SK-N-SH (cell line): ENCODE measurements at regions not wholly inside any gene's neighbourhood (a gene's known extent, or its start where the extent isn't known, plus 50 kb on each side); places are given as distances from the start of the nearest gene placed in this dataset.

Experiments used
- CTCF ChIA-PET: fragments of 300-600, 350-600 bp; formaldehyde crosslinking; extraction: SDS; loops from one replicate; lab custom pipeline; 2021; lab: Yijun Ruan, JAX
- POLR2A ChIA-PET: fragments of 350-600 bp; sonication (Branson Sonifier 250); formaldehyde crosslinking; extraction: SDS; loops from one replicate; lab custom pipeline; 2020; ENCODE audit warnings: antibody characterized with exemption, inconsistent platforms; lab: Yijun Ruan, JAX
- DNase-seq: peaks from one replicate; pipeline ENCODE4 v3.0.0; 2012
- H2AFZ ChIP-seq: fragments of 200-600 bp; sonication (generic); 2 replicates; pipeline ENCODE4 v1.8.1; 2016; ENCODE audit warnings: antibody characterized with exemption, mild to moderate bottlenecking, low read depth
- H3F3A ChIP-seq: fragments of 200-600 bp; sonication (generic); replicated peaks from 2 replicates; pipeline ENCODE3; 2016; ENCODE audit warnings: antibody characterized with exemption, mild to moderate bottlenecking; ENCODE audit not compliant: insufficient read depth
- H3K27ac ChIP-seq, 2 experiments: fragments of 200-500 bp in 1 of 2; fragments of 200-600 bp in 1 of 2; sonication (Bioruptor generic) in 1 of 2; sonication (generic), shearing (Covaris generic) in 1 of 2; 2 replicates each; pipeline versions ENCODE4 v1.5.1 to v1.6.1; 2014 to 2016; ENCODE audit warnings: low read depth in 2 of 2, inconsistent platforms in 1 of 2, low read length in 1 of 2, mild to moderate bottlenecking in 1 of 2, mixed read lengths in 1 of 2
- H3K27me3 ChIP-seq: fragments of 200-600 bp; sonication (generic), shearing (Covaris generic); 2 replicates; pipeline ENCODE4 v1.6.1; 2016; ENCODE audit warnings: mixed run types; ENCODE audit not compliant: insufficient read depth
- H3K36me3 ChIP-seq, 2 experiments: fragments of 200-500 bp in 1 of 2; fragments of 200-600 bp in 1 of 2; sonication (Bioruptor generic) in 1 of 2; sonication (generic) in 1 of 2; replicated peaks in 1 of 2; 2 replicates each; pipeline versions ENCODE3 to v1.5.1; 2014 to 2016; ENCODE audit warnings: low read length in 1 of 2, mild to moderate bottlenecking in 1 of 2; ENCODE audit not compliant: insufficient read depth in 2 of 2, control insufficient read depth in 1 of 2
- H3K4me1 ChIP-seq, 2 experiments: fragments of 200-500 bp in 1 of 2; fragments of 200-600 bp in 1 of 2; sonication (Bioruptor generic) in 1 of 2; sonication (generic), shearing (Covaris generic) in 1 of 2; 2 replicates each; pipeline versions ENCODE4 v1.5.1 to v1.6.1; 2014 to 2016; ENCODE audit warnings: low read depth in 1 of 2, low read length in 1 of 2, mixed run types in 1 of 2; ENCODE audit not compliant: insufficient read depth in 2 of 2, control insufficient read depth in 1 of 2
- H3K4me2 ChIP-seq: fragments of 200-600 bp; sonication (generic), shearing (Covaris generic); 2 replicates; pipeline ENCODE4 v1.6.1; 2017; ENCODE audit warnings: mixed run types
- H3K4me3 ChIP-seq, 2 experiments: fragments of 200-500 bp in 1 of 2; fragments of 200-600 bp in 1 of 2; sonication (Bioruptor generic) in 1 of 2; sonication (generic), shearing (Covaris generic) in 1 of 2; 2 replicates each; pipeline versions ENCODE4 v1.5.1 to v1.8.1; 2014 to 2016; ENCODE audit warnings: low read depth in 2 of 2, inconsistent platforms in 1 of 2, low read length in 1 of 2, mild to moderate bottlenecking in 1 of 2, mixed read lengths in 1 of 2, moderate library complexity in 1 of 2
- H3K79me2 ChIP-seq: fragments of 200-600 bp; sonication (generic); 2 replicates; pipeline ENCODE4 v1.8.1; 2017; ENCODE audit warnings: mild to moderate bottlenecking; ENCODE audit not compliant: insufficient read depth
- H3K9ac ChIP-seq: fragments of 200-600 bp; sonication (generic); 2 replicates; pipeline ENCODE4 v1.6.1; 2017; ENCODE audit warnings: mixed run types
- H3K9me2 ChIP-seq: fragments of 200-600 bp; sonication (generic); 2 replicates; pipeline ENCODE4 v1.6.1; 2017; ENCODE audit warnings: mixed run types
- H3K9me3 ChIP-seq: fragments of 200-600 bp; sonication (generic); 2 replicates; pipeline ENCODE4 v1.6.1; 2017; ENCODE audit warnings: mixed run types, mild to moderate bottlenecking, moderate library complexity
- H4K20me1 ChIP-seq: fragments of 200-600 bp; sonication (generic); 2 replicates; pipeline ENCODE4 v1.6.1; 2017; ENCODE audit warnings: mild to moderate bottlenecking, mixed run types; ENCODE audit not compliant: insufficient read depth
- CHD2 ChIP-seq: fragments of 150-350 bp; IDR thresholded peaks from 2 replicates; pipeline ENCODE4 v1.6.1; 2018; ENCODE audit warnings: low read length; ENCODE audit not compliant: partially characterized antibody
- CTCF ChIP-seq: fragments of 200-600 bp; sonication (generic); IDR thresholded peaks from 2 replicates; pipeline ENCODE4 v1.6.1; 2017; ENCODE audit warnings: antibody characterized with exemption, mild to moderate bottlenecking, moderate library complexity
- ELF1 ChIP-seq: IDR thresholded peaks from 2 replicates; pipeline ENCODE4 v1.4.0; 2012
- EP300 ChIP-seq, 2 experiments: IDR thresholded peaks; 2 replicates each; pipeline versions ENCODE4 v1.4.0 to v1.6.1; 2012; ENCODE audit warnings: borderline replicate concordance in 1 of 2, low read depth in 1 of 2, low read length in 1 of 2
- FOSL2 ChIP-seq: IDR thresholded peaks from 2 replicates; pipeline ENCODE4 v1.4.0; 2012; ENCODE audit warnings: low read depth, mild to moderate bottlenecking, moderate library complexity, borderline replicate concordance
- FOXJ3 ChIP-seq: sonication (generic); formaldehyde crosslinking; IDR thresholded peaks from 2 replicates; pipeline ENCODE4 v1.5.1; 2020; ENCODE audit warnings: mild to moderate bottlenecking, missing genetic modification reagents
- JUND ChIP-seq: IDR thresholded peaks from 2 replicates; pipeline ENCODE4 v1.4.0; 2012
- MAX ChIP-seq: IDR thresholded peaks from 2 replicates; pipeline ENCODE4 v1.4.0; 2012; ENCODE audit warnings: low read depth
- NFIC ChIP-seq: IDR thresholded peaks from 2 replicates; pipeline ENCODE4 v1.4.0; 2012; ENCODE audit warnings: borderline replicate concordance
- PBX3 ChIP-seq: IDR thresholded peaks from 2 replicates; pipeline ENCODE4; 2012
- RAD21 ChIP-seq: IDR thresholded peaks from 2 replicates; pipeline ENCODE4 v1.6.1; 2012; ENCODE audit warnings: mild to moderate bottlenecking, low read length
- RCOR1 ChIP-seq: fragments of 150-350 bp; IDR thresholded peaks from 2 replicates; pipeline ENCODE4 v1.6.1; 2017; ENCODE audit warnings: antibody characterized with exemption, low read length
- RFX5 ChIP-seq: IDR thresholded peaks from 2 replicates; pipeline ENCODE4 v1.6.1; 2012; ENCODE audit warnings: mild to moderate bottlenecking, improper control_type of control experiment, low read length
- SIN3A ChIP-seq: IDR thresholded peaks from 2 replicates; pipeline ENCODE4 v1.6.1; 2012; ENCODE audit warnings: low read depth, mild to moderate bottlenecking, low read length, moderate library complexity, borderline replicate concordance
- TCF12 ChIP-seq: IDR thresholded peaks from 2 replicates; pipeline ENCODE4 v1.4.0; 2012
- USF1 ChIP-seq: IDR thresholded peaks from 2 replicates; pipeline ENCODE4 v1.4.0; 2012; ENCODE audit warnings: low read depth, borderline replicate concordance
- YY1 ChIP-seq: IDR thresholded peaks from 2 replicates; pipeline ENCODE4 v1.4.0; 2012; ENCODE audit warnings: low read depth, mild to moderate bottlenecking
- ZBTB33 ChIP-seq: IDR thresholded peaks from 2 replicates; pipeline ENCODE4 v1.4.0; 2012; ENCODE audit warnings: low read depth, borderline replicate concordance
- WGBS: methylation state at CpG from one replicate; pipeline ENCODE4 v1.1.6; 2017; ENCODE audit warnings: low lambda C conversion rate; 5-methylcytosine and 5-hydroxymethylcytosine counted together

- Histone ChIP-seq H3K4me1 (no peaks in the 10 kb centered on the region), H3K9ac (no peak overlapping the region), H3K27me3 (no peaks in the 10 kb centered on the region), H3K79me2 (no peaks in the 10 kb centered on the region), H4K20me1 (no peaks in the 10 kb centered on the region), H3F3A (no peaks in the 10 kb centered on the region), H3K36me3 (no peaks in the 10 kb centered on the region), H2AFZ (no peak overlapping the region), H3K4me3 (no peak overlapping the region), H3K9me3 (no peaks in the 10 kb centered on the region), H3K9me2 (0 out of 2 replicates have a peak, but pooled peaks cover 5% of the 10 kb centered on the region), H3K4me2 (no peak overlapping the region), H3K27ac (no peak overlapping the region)
- CTCF ChIA-PET, result no interaction called here
- no peak for TF ChIP-seq FOXJ3 (CRISPR knock-in tag)
- TF ChIP-seq MAX, result no peak
- TF ChIP-seq USF1, result no peak
- no peak for TF ChIP-seq YY1
- TF ChIP-seq ELF1, result no peak
- TF ChIP-seq CTCF, result no peak
- TF ChIP-seq RFX5, result no peak
- no peak for TF ChIP-seq SIN3A
- no peak for TF ChIP-seq ZBTB33
- no peak for TF ChIP-seq EP300 (IDR thresholded peaks at IDR 0.05; ENCODE audit: borderline replicate concordance in 1 of 2, low read depth in 1 of 2, low read length in 1 of 2)
- TF ChIP-seq RAD21, result no peak
- TF ChIP-seq FOSL2, result no peak
- 8% methylated on average over 2 of the region's 2 CpGs for WGBS
- DNase-seq, result no peak
- POLR2A ChIA-PET, result no interaction called here
Measured at GRCh38 chr5:144710637-144711036, 540.0 kb downstream of the KCTD16 start.

- no peaks in the 10 kb centered on the region for H3K27me3 ChIP-seq
- H3K9me2 ChIP-seq, result 0 out of 2 replicates have a peak, but pooled peaks cover 5% of the 10 kb centered on the region
- no peaks in the 10 kb centered on the region for H3F3A ChIP-seq
- no peak overlapping the region for H3K4me3 ChIP-seq
- no peak overlapping the region for H3K4me2 ChIP-seq
- H2AFZ ChIP-seq, result no peak overlapping the region
- WGBS, result 2% methylated on average over 1 of the region's 1 CpG
- no peaks in the 10 kb centered on the region for H4K20me1 ChIP-seq
- H3K9ac ChIP-seq, result no peak overlapping the region
- no peaks in the 10 kb centered on the region for H3K36me3 ChIP-seq
- no peaks in the 10 kb centered on the region; a peak in 2 of 4 replicates for H3K4me1 ChIP-seq
- POLR2A ChIA-PET, result no interaction called here
- DNase-seq, result no peak
- CTCF ChIA-PET, result no interaction called here
- TF ChIP-seq CHD2 (no peak), CTCF (no peak), TCF12 (no peak), JUND (no peak), EP300 (IDR thresholded peaks at IDR 0.05; ENCODE audit: borderline replicate concordance in 1 of 2, low read depth in 1 of 2, low read length in 1 of 2) (no peak), RFX5 (no peak), NFIC (no peak), PBX3 (no peak), RCOR1 (no peak)
- no peaks in the 10 kb centered on the region for H3K79me2 ChIP-seq
- H3K27ac ChIP-seq, result no peak overlapping the region
- no peaks in the 10 kb centered on the region for H3K9me3 ChIP-seq
Measured at GRCh38 chr5:144703776-144704175, 533.1 kb downstream of the KCTD16 start.
